Transverse colon (tissue), 4 donors: ENCODE measurements at regions not wholly inside any gene's neighbourhood (a gene's known extent, or its start where the extent isn't known, plus 50 kb on each side); places are given as distances from the start of the nearest gene placed in this dataset.

Experiments
- DNase-seq: peaks from one replicate; pipeline ENCODE4 v3.0.0-alpha.2; 2019
- H3K27ac ChIP-seq, 4 donors: fragments of 200-600 bp; sonication (generic); 2 replicates each; pipeline ENCODE4 v1.5.1; 2016 to 2018; ENCODE audit warnings: inconsistent platforms in 4 of 4
- H3K27me3 ChIP-seq: fragments of 200-600 bp; sonication (generic); 2 replicates; pipeline ENCODE4 v1.5.1; 2017; ENCODE audit warnings: inconsistent platforms
- H3K36me3 ChIP-seq, 4 donors: fragments of 200-600 bp; sonication (generic); 2 replicates each; pipeline ENCODE4 v1.5.1; 2017 to 2019; ENCODE audit warnings: inconsistent platforms in 4 of 4
- H3K4me1 ChIP-seq, 4 donors: fragments of 200-600 bp; sonication (generic); 2 replicates each; pipeline ENCODE4 v1.5.1; 2017 to 2020; ENCODE audit warnings: inconsistent platforms in 4 of 4
- H3K4me3 ChIP-seq, 4 donors: fragments of 200-600 bp; sonication (generic); 1 replicate in 1 of 4; 2 replicates in 3 of 4; pipeline versions ENCODE4 v1.5.1 to v1.6.1; 2017 to 2019; ENCODE audit warnings: inconsistent platforms in 4 of 4
- H3K9me3 ChIP-seq, 2 donors: fragments of 200-600 bp; sonication (generic); 2 replicates each; pipeline ENCODE4 v1.5.1; 2017 to 2019; ENCODE audit warnings: inconsistent platforms in 2 of 2
- CTCF ChIP-seq, 5 experiments: fragments of 200-600 bp in 3 of 5; fragments of 450-650 bp in 2 of 5; sonication (generic) in 3 of 5; IDR thresholded peaks; 1 replicate in 2 of 5; 2 replicates in 3 of 5; pipeline ENCODE4 v1.5.1; 2016 to 2017; ENCODE audit warnings: antibody characterized with exemption in 5 of 5, inconsistent platforms in 3 of 5, mild to moderate bottlenecking in 2 of 5, moderate library complexity in 1 of 5
- EP300 ChIP-seq: sonication (generic); formaldehyde crosslinking; IDR thresholded peaks from one replicate; pipeline ENCODE4 v1.6.1; 2017; ENCODE audit warnings: antibody characterized with exemption, low read depth
- POLR2A ChIP-seq: fragments of 450-650 bp; IDR thresholded peaks from one replicate; pipeline ENCODE4 v1.6.1; 2016; ENCODE audit warnings: antibody characterized with exemption, mild to moderate bottlenecking, moderate library complexity
- POLR2AphosphoS5 ChIP-seq, 3 donors: sonication (generic); formaldehyde crosslinking; IDR thresholded peaks; one replicate each; pipeline ENCODE4 v1.6.1; 2016; ENCODE audit warnings: antibody characterized with exemption in 3 of 3
- WGBS, 2 donors: methylation state at CpG; one replicate each; pipeline ENCODE4 v1.1.5; 2018; ENCODE audit warnings: low coverage in 1 of 2; 5-methylcytosine and 5-hydroxymethylcytosine counted together
- in situ Hi-C, 4 donors: fragments of 200-750 bp; cut with MboI; loops; one replicate each; pipeline versions ENCODE4 v1.15.0 to v1.15.1; 2017; ENCODE audit warnings: low sequenced_read_pairs in 3 of 4, low pct_ligation_motif_present in 1 of 4, low pct_unique_long_range_greater_than_20kb in 1 of 4
- intact Hi-C: fragments of 100-400 bp; cut with DNase I; formaldehyde crosslinking; loops from one replicate; pipeline ENCODE4 v1.15.1; 2023; ENCODE audit warnings: low total_unique reads

- in situ Hi-C loops (no loop called here), intact Hi-C loops (no loop called here)
- WGBS, 2 donors = 84% methylated on average over 7 to 11 of the region's 11 CpGs
- Histone ChIP-seq H3K27me3 (no peaks in the 10 kb centered on the region), H3K27ac (no peak overlapping the region), H3K9me3 (no peaks in the 10 kb centered on the region), H3K4me3 (no peak overlapping the region), H3K36me3 (no peaks in the 10 kb centered on the region), H3K4me1 (no peaks in the 10 kb centered on the region)
- TF ChIP-seq POLR2AphosphoS5 (IDR thresholded peaks at IDR 0.05) = no peak
- TF ChIP-seq EP300 = no peak
- no peak for TF ChIP-seq POLR2A
- no peak for TF ChIP-seq CTCF (IDR thresholded peaks at IDR 0.05)
- no peak for DNase-seq
These were observed 156.2 kb downstream of the THBS2 start for GRCh38 chr6:169097381-169097959.

- no peaks in the 10 kb centered on the region for H3K27me3 ChIP-seq
- H3K9me3 ChIP-seq = no peaks in the 10 kb centered on the region
- TF ChIP-seq CTCF (IDR thresholded peaks at IDR 0.05) (no peak), EP300 (no peak), POLR2A (no peak), POLR2AphosphoS5 (IDR thresholded peaks at IDR 0.05) (no peak)
- 71 to 76% methylated on average over 4 to 5 of the region's 5 CpGs for WGBS, 2 donors
- DNase-seq = no peak
- in situ Hi-C loops (no loop called here), intact Hi-C loops (no loop called here)
- H3K4me1 ChIP-seq = no peaks in the 10 kb centered on the region
- no peaks in the 10 kb centered on the region for H3K36me3 ChIP-seq
- H3K4me3 ChIP-seq = no peak overlapping the region
- H3K27ac ChIP-seq = no peak overlapping the region
These were observed 157.3 kb downstream of the THBS2 start for GRCh38 chr6:169096388-169096787.

- no peak overlapping the region for H3K4me3 ChIP-seq
These were observed 158.5 kb downstream of the THBS2 start for GRCh38 chr6:169095153-169095552.

GRCh38 chr6:169094552-169094950 is 159.1 kb downstream of the THBS2 start:
- in situ Hi-C loops = no loop called here
- TF ChIP-seq POLR2A (no peak), POLR2AphosphoS5 (IDR thresholded peaks at IDR 0.05) (no peak), CTCF (IDR thresholded peaks at IDR 0.05) (no peak), EP300 (no peak)
- no peaks in the 10 kb centered on the region for H3K36me3 ChIP-seq
- WGBS, 2 donors = 88 to 89% methylated on average over 5 to 7 of the region's 7 CpGs
- intact Hi-C loops = no loop called here
- no peaks in the 10 kb centered on the region for H3K27me3 ChIP-seq
- no peak for DNase-seq
- H3K27ac ChIP-seq = no peak overlapping the region
- H3K4me3 ChIP-seq = no peak overlapping the region
- peaks cover 7 to 11% of the 10 kb centered on the region in 2 donors for H3K9me3 ChIP-seq
- no peaks in the 10 kb centered on the region for H3K4me1 ChIP-seq

More at GRCh38 chr6:169095153-169095552, 158.5 kb downstream of the THBS2 start:
- no peaks in the 10 kb centered on the region for H3K36me3 ChIP-seq
- no peak overlapping the region for H3K27ac ChIP-seq
- H3K9me3 ChIP-seq = peaks cover 7 to 11% of the 10 kb centered on the region in 2 donors
- no peak for DNase-seq
- WGBS, 2 donors = 90 to 96% methylated on average over 10 to 11 of the region's 12 CpGs
- no peak for TF ChIP-seq EP300
- TF ChIP-seq CTCF (IDR thresholded peaks at IDR 0.05) = no peak
- TF ChIP-seq POLR2AphosphoS5 (IDR thresholded peaks at IDR 0.05) = no peak
- TF ChIP-seq POLR2A = no peak
- H3K4me1 ChIP-seq = no peaks in the 10 kb centered on the region
- H3K27me3 ChIP-seq = no peaks in the 10 kb centered on the region
- intact Hi-C loops = no loop called here
- in situ Hi-C loops = no loop called here
